Small intestine (tissue), 7 donors: ENCODE measurements at regions not wholly inside any gene's neighbourhood (a gene's known extent, or its start where the extent isn't known, plus 50 kb on each side); places are given as distances from the start of the nearest gene placed in this dataset.

Experiments
- DNase-seq, 2 donors: peaks; one replicate each; pipeline versions ENCODE4 v3.0.0 to v3.0.0-alpha.2; 2013
- FAIRE-seq: peaks from 2 replicates; lab custom pipeline; 2012; peaks lifted over from hg19 to GRCh38; lab: Jason Lieb, UNC
- H3K27ac ChIP-seq, 3 donors: one replicate each; pipeline ENCODE4 v1.5.1; 2013; ENCODE audit warnings: low read length in 2 of 3, mild to moderate bottlenecking in 2 of 3, control low read depth in 1 of 3, inconsistent platforms in 1 of 3, low read depth in 1 of 3, moderate library complexity in 1 of 3
- H3K27me3 ChIP-seq, 3 donors: one replicate each; pipeline ENCODE4 v1.6.1; 2013; ENCODE audit warnings: low read length in 3 of 3, inconsistent platforms in 1 of 3; ENCODE audit not compliant: control insufficient read depth in 3 of 3, insufficient read depth in 3 of 3
- H3K36me3 ChIP-seq, 3 donors: one replicate each; pipeline ENCODE4 v1.6.1; 2013; ENCODE audit warnings: low read length in 3 of 3, inconsistent platforms in 1 of 3, low read depth in 1 of 3, mild to moderate bottlenecking in 1 of 3, moderate library complexity in 1 of 3; ENCODE audit not compliant: control insufficient read depth in 3 of 3, insufficient read depth in 2 of 3
- H3K4me1 ChIP-seq, 3 donors: one replicate each; pipeline ENCODE4 v1.6.1; 2013; ENCODE audit warnings: low read length in 2 of 3, inconsistent platforms in 1 of 3, low read depth in 1 of 3, mild to moderate bottlenecking in 1 of 3, moderate library complexity in 1 of 3; ENCODE audit not compliant: control insufficient read depth in 3 of 3, insufficient read depth in 2 of 3
- H3K4me3 ChIP-seq, 3 donors: one replicate each; pipeline ENCODE4 v1.5.1; 2013; ENCODE audit warnings: low read length in 3 of 3, control low read depth in 1 of 3, inconsistent platforms in 1 of 3, low read depth in 1 of 3, mild to moderate bottlenecking in 1 of 3, moderate library complexity in 1 of 3
- H3K9me3 ChIP-seq, 2 donors: one replicate each; pipeline ENCODE4 v1.6.1; 2013; ENCODE audit warnings: low read depth in 1 of 2, low read length in 1 of 2; ENCODE audit not compliant: control insufficient read depth in 2 of 2, insufficient read depth in 1 of 2
- WGBS, 3 donors: extraction: QIAGEN DNeasy Blood & Tissue Kit; methylation state at CpG; one replicate each; pipeline ENCODE4 v1.1.7; 2013; 5-methylcytosine and 5-hydroxymethylcytosine counted together
- donor health status: healthy with polysubstance abuse.
- donor health status: control.
- donor health status: control.
- donor health status: Bipolar disorder and iron deficiency.
- donor health status: healthy.

DNA sequence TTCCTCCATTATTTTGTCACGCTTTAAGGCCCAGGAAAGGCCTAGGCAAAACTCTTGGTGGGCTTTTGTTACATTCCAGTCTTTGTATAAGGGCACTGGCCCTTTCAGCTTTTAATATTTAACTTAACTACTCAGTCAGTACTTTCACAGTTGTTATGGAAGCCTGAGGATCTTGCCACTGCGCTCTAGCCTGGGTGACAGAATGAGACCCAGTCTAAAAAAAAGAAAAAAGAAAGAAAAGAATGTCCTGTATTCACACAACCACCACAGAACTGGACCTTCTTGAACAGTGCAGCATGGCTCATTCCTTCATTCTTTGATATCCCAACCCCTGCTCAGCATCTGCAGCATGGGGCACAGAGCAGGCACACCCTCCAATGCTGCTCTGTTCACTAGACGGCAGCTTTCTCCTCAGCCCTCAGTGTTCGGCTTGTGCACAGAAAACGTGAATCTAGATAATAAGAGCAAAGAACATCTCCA is 59.6 kb upstream of the EPCAM start:
- Histone ChIP-seq H3K27me3 (no peaks in the 10 kb centered on the region), H3K9me3 (no peaks in the 10 kb centered on the region), H3K27ac (peak overlapping the region; percentile 88 to 92 (median 90)), H3K4me3 (no peak overlapping the region), H3K36me3 (no peaks in the 10 kb centered on the region), H3K4me1 (peaks cover 5 to 73% (median 18%) of the 10 kb centered on the region in 3 donors)
- WGBS, 3 donors, result 23 to 54% (median 32%) methylated on average over 5 of the region's 5 CpGs
- DNase-seq (no peak), FAIRE-seq (no peak)

DNA sequence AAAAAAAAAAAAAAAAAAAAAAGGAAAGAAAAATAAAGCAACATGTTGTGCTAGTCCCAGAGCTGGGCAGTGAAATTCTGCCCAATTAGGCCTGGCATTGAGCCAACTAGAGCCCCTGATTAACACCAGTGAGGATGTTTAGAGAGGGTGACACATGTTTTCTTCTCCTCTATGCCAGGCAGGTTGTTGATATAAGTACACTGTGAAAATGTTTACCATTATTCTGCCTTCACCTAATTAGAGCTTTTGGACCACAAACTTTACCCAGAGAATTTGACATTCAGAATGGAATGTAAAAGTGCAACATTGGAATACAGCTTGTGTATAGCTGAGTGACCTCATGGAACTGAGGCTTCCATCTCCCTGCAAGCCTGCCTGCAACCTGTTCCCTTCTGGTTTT is 62.0 kb upstream of the EPCAM start:
- Histone ChIP-seq H3K36me3 (no peaks in the 10 kb centered on the region), H3K9me3 (no peaks in the 10 kb centered on the region), H3K4me1 (peaks cover 0 to 67% (median 12%) of the 10 kb centered on the region in 3 donors), H3K4me3 (no peak overlapping the region), H3K27me3 (no peaks in the 10 kb centered on the region), H3K27ac (peak overlapping the region in 1 of 3 donors; percentile 88)
- DNase-seq (no peak), FAIRE-seq (no peak)

DNA sequence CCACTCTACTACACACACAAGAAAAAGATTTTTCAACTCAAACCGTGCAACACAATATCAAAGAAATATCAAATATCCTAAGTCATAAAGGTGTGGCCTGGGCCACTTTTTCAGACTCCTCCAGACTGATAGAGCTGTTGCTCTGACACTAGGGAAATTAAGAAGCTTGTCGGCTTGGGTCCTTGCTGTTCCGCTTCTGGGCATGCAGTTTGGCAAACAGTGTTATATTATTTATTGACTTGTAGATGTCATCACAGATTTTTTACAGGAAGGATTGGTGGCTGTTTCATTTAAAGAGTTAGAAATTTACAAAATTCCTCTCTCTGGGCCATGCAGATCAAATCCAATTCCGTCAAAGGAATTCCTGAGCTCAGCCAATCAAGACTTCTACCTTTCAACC is 64.5 kb upstream of the EPCAM start:
- Histone ChIP-seq H3K9me3 (no peaks in the 10 kb centered on the region), H3K4me1 (peaks cover 2 to 62% (median 3%) of the 10 kb centered on the region in 3 donors)
- WGBS, 3 donors, result 54 to 69% (median 61%) methylated on average over 4 of the region's 4 CpGs

DNA sequence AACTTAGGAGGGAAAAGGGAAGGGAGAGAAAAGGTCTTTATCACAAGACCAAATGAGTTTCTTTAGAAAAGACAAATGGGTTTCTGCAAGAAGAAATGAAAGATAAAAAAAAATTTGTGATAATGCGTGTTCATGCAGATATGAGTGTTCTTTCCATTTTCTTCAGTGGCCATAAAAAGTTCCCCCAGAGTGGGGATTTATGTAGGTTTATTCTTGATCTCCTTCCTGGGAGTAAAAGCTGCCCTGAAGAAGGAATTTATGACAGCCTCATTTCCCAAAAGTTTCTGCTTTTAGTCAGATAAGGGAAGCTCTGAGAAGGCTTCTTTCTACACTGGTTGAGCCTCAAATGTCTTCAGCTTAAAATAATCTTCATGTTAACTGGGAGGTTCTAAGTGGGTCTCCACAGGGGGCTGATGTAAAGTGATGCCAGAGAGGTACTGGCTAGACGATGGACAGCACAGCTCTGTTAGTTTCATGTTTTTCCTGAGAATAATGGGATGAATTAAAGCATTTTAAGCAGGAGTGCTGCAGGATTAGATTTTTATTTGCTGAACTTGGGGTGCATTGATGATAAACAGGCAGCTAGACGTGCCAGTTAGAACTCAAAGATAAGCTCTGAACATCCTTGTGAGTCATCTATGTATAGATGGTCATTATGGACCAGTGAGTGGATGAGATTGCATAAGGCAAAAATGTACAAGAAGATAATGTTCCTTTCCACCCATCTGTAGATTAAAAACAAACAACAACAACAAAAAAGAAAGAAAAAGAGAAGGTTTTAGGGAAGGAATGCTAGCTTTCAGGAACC is 65.6 kb upstream of the EPCAM start:
- FAIRE-seq (no peak), DNase-seq (no peak)
- 37 to 49% (median 45%) methylated on average over 3 of the region's 3 CpGs for WGBS, 3 donors
- Histone ChIP-seq H3K27ac (no peak overlapping the region), H3K36me3 (no peaks in the 10 kb centered on the region), H3K9me3 (no peaks in the 10 kb centered on the region), H3K27me3 (no peaks in the 10 kb centered on the region), H3K4me3 (no peak overlapping the region), H3K4me1 (peaks cover 2 to 57% (median 3%) of the 10 kb centered on the region in 3 donors)

More for the DNA sequence above, 64.5 kb upstream of the EPCAM start:
- DNase-seq (no peak), FAIRE-seq (no peak)
- Histone ChIP-seq H3K27ac (no peak overlapping the region), H3K36me3 (no peaks in the 10 kb centered on the region), H3K27me3 (no peaks in the 10 kb centered on the region), H3K4me3 (no peak overlapping the region)

DNA sequence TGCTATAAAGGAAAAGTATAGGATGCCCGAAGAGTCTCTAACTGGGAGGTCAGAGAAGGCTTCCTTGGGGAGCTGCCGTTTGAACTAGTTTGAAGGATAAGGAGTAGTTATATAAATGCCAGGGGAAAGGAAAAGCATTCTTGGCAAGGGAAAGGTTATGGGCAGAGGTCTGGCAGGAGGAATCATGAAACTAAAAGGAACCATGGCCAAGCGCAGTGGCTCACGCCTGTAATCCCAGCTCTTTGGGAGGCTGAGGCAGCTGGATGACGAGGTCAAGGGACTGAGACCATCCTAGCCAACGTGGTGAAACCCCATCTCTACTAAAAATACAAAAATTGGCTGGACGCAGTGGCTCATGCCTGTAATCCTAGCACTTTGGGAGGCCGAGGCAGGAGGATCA is 66.8 kb upstream of the EPCAM start:
- FAIRE-seq (no peak), DNase-seq (no peak)
- no peaks in the 10 kb centered on the region for H3K27me3 ChIP-seq
- no peak overlapping the region for H3K4me3 ChIP-seq
- no peaks in the 10 kb centered on the region for H3K9me3 ChIP-seq
- no peaks in the 10 kb centered on the region for H3K36me3 ChIP-seq
- WGBS, 3 donors, result 78 to 81% (median 81%) methylated on average over 8 of the region's 8 CpGs
- peaks cover 2 to 57% (median 2%) of the 10 kb centered on the region in 3 donors for H3K4me1 ChIP-seq
- no peak overlapping the region for H3K27ac ChIP-seq

DNA sequence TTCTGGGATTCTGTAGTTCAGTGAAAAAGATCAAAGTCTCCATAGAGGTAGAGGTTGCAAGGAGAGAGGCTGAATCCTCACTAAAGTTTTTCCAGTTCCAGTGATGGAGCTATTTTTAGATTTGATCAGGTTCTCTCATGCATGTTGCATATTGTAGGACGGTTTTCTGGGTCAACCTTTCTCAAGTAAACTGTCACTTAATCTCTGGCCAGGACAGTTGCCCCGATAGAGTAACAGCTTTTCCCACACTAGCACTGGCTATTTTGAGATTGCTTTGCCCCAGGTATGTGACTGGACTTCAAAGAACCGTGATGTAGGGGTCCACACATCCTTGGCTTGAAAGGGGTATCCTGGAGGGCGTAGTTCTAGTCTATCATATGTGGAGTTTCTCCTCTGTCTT is 67.4 kb upstream of the EPCAM start:
- peaks cover 0 to 53% (median 2%) of the 10 kb centered on the region in 3 donors for H3K4me1 ChIP-seq
- no peaks in the 10 kb centered on the region for H3K27me3 ChIP-seq
- FAIRE-seq (no peak), DNase-seq (no peak)
- WGBS, 3 donors, result 86 to 90% (median 87%) methylated on average over 4 of the region's 4 CpGs
- H3K4me3 ChIP-seq, result no peak overlapping the region
- H3K36me3 ChIP-seq, result no peaks in the 10 kb centered on the region
- H3K27ac ChIP-seq, result no peak overlapping the region
- no peaks in the 10 kb centered on the region for H3K9me3 ChIP-seq

DNA sequence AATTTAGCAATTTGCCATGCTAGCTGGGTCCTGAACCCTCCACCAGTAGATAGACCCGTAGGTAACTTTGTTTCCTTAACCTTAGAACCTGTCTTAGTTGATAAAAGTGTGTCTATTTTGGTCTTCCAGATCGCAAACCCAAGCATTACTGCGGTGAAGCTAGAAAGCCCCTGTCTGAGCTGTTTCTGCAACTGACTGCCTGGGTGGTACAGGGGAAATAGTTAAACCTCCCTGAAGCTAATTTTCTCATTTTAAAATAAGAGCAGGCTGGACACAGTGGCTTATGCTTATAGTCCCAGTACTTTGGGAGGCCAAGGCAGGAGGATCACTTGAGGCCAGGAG is 67.9 kb upstream of the EPCAM start:
- no peak overlapping the region for H3K4me3 ChIP-seq
- peak overlapping the region in 1 of 3 donors; percentile 40 for H3K27ac ChIP-seq
- no peaks in the 10 kb centered on the region for H3K36me3 ChIP-seq
- no peaks in the 10 kb centered on the region for H3K9me3 ChIP-seq
- peaks cover 0 to 51% (median 2%) of the 10 kb centered on the region in 3 donors for H3K4me1 ChIP-seq
- FAIRE-seq, result no peak
- DNase-seq, result no peak
- 67 to 70% (median 68%) methylated on average over 3 of the region's 3 CpGs for WGBS, 3 donors
- no peaks in the 10 kb centered on the region for H3K27me3 ChIP-seq

DNA sequence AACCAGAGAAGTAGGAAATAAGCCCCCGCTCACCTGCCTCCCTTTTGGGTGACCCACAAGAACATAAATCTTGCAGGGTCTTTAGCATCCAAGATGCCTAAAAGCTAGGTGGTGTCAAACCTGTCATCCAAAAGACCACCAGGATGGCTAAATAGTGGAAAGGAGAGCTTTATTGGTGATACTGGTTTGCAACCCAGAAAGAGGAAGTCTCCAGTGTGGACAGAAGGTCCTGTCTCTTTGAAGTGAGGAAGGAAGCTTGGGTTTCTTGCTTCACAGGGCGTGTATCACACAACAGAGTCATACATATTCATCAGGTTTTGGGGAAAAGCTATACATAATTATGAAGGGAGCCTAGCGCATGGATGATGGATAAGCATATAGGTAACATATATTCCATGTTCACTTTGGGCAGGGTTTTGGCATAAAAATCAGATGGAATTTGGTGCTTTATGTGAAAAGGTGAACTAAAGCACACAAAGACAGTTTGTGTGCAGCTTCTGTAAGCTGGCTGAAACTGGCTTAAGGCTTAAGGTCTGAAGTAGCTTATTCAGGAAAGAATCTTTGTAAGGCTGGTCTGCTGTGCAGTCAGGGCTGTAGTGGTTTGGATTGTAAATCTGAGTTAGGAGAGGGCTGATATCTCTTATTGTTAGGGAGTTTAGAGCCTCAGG is 68.4 kb upstream of the EPCAM start:
- FAIRE-seq (no peak), DNase-seq (no peak)
- no peak overlapping the region for H3K4me3 ChIP-seq
- WGBS, 3 donors, result 70 to 90% (median 72%) methylated on average over 3 of the region's 3 CpGs
- H3K36me3 ChIP-seq, result no peaks in the 10 kb centered on the region
- peaks cover 0 to 53% (median 2%) of the 10 kb centered on the region in 3 donors for H3K4me1 ChIP-seq
- no peaks in the 10 kb centered on the region for H3K9me3 ChIP-seq
- H3K27me3 ChIP-seq, result no peaks in the 10 kb centered on the region
- peak overlapping the region in 2 of 3 donors; percentile 16 to 40 for H3K27ac ChIP-seq
